ENCODE measurements at regions not wholly inside any gene's neighbourhood (a gene's known extent, or its start where the extent isn't known, plus 50 kb on each side); places are given as distances from the start of the nearest gene placed in this dataset.
A peak's percentile ranks its signal among the peaks of the same experiment; 100 is the strongest.
"Not testable (repeated sequence)": the region's sequence is repeated elsewhere in the genome, so short reads cannot be mapped to it uniquely, and the experiment has no call there.

GRCh38 chr5:100017520-100018262 is 517.5 kb upstream of the FAM174A start:
- TF ChIP-seq CTCF (conservative IDR thresholded peaks at IDR 0.05) = no peak
- no peaks in the 10 kb centered on the region for H3K9me3 Mint-ChIP-seq
- H3K36me3 Mint-ChIP-seq = no peaks in the 10 kb centered on the region
- H3K27me3 Mint-ChIP-seq = no peaks in the 10 kb centered on the region
- H3K4me1 Mint-ChIP-seq (ENCODE audit: unreplicated experiment) = no peaks in the 10 kb centered on the region
- H3K27ac Mint-ChIP-seq = no peak overlapping the region
- DNase-seq (ENCODE audit: extremely low spot score, unreplicated experiment) = no peak
- H3K4me3 Mint-ChIP-seq = no peak overlapping the region

GRCh38 chr5:100013305-100013704 is 521.9 kb upstream of the FAM174A start:
- H3K36me3 Mint-ChIP-seq; H3K4me3 Mint-ChIP-seq; H3K27ac Mint-ChIP-seq; H3K4me1 Mint-ChIP-seq (ENCODE audit: unreplicated experiment); H3K27me3 Mint-ChIP-seq; DNase-seq (ENCODE audit: extremely low spot score, unreplicated experiment); H3K9me3 Mint-ChIP-seq: not testable (repeated sequence)

GRCh38 chr5:100011160-100011559 is 524.0 kb upstream of the FAM174A start:
- H3K27me3 Mint-ChIP-seq; H3K36me3 Mint-ChIP-seq; H3K4me3 Mint-ChIP-seq; DNase-seq (ENCODE audit: extremely low spot score, unreplicated experiment); H3K27ac Mint-ChIP-seq; H3K9me3 Mint-ChIP-seq; H3K4me1 Mint-ChIP-seq (ENCODE audit: unreplicated experiment): not testable (repeated sequence)

- no peak for TF ChIP-seq CTCF (conservative IDR thresholded peaks at IDR 0.05)
- Mint-ChIP-seq H3K4me1 (ENCODE audit: unreplicated experiment) (no peaks in the 10 kb centered on the region), H3K27me3 (no peaks in the 10 kb centered on the region)
Observed at GRCh38 chr5:100004969-100005368, 530.2 kb upstream of the FAM174A start.

GRCh38 chr5:99998319-99998718 is 536.9 kb upstream of the FAM174A start:
- no peaks in the 10 kb centered on the region for H3K36me3 Mint-ChIP-seq
- no peaks in the 10 kb centered on the region for H3K4me1 Mint-ChIP-seq (ENCODE audit: unreplicated experiment)
- no peaks in the 10 kb centered on the region for H3K9me3 Mint-ChIP-seq
- H3K4me3 Mint-ChIP-seq = no peak overlapping the region
- TF ChIP-seq CTCF (conservative IDR thresholded peaks at IDR 0.05) = no peak
- H3K27ac Mint-ChIP-seq = no peak overlapping the region
- no peaks in the 10 kb centered on the region for H3K27me3 Mint-ChIP-seq
- DNase-seq (ENCODE audit: extremely low spot score, unreplicated experiment) = no peak

More at GRCh38 chr5:100004969-100005368, 530.2 kb upstream of the FAM174A start:
- Mint-ChIP-seq H3K4me3 (no peak overlapping the region), H3K9me3 (no peaks in the 10 kb centered on the region), H3K36me3 (no peaks in the 10 kb centered on the region), H3K27ac (peak overlapping the region; percentile 61)
- no peak for DNase-seq (ENCODE audit: extremely low spot score, unreplicated experiment)

- no peaks in the 10 kb centered on the region for H3K36me3 Mint-ChIP-seq
- no peak for DNase-seq (ENCODE audit: extremely low spot score, unreplicated experiment)
- no peaks in the 10 kb centered on the region for H3K4me1 Mint-ChIP-seq (ENCODE audit: unreplicated experiment)
- H3K27me3 Mint-ChIP-seq = no peaks in the 10 kb centered on the region
- H3K9me3 Mint-ChIP-seq = no peaks in the 10 kb centered on the region
- H3K4me3 Mint-ChIP-seq = no peak overlapping the region
- no peak for TF ChIP-seq CTCF (conservative IDR thresholded peaks at IDR 0.05)
- no peak overlapping the region for H3K27ac Mint-ChIP-seq
Observed at GRCh38 chr5:99995407-99995806, 539.8 kb upstream of the FAM174A start.
